Panc1 (cell line): ENCODE measurements at regions not wholly inside any gene's neighbourhood (a gene's known extent, or its start where the extent isn't known, plus 50 kb on each side); places are given as distances from the start of the nearest gene placed in this dataset.

Experiments
- ATAC-seq: fragments of 200-7000 bp; cut with Tn5 transposase; 2 replicates; pipeline ENCODE4 v1.9.1; 2020; ENCODE audit warnings: mild to moderate bottlenecking, moderate library complexity
- BruUV-seq: library from RNA; stranded (reverse); fragments of 400-500 nt; replicated peaks from 2 replicates; lab custom pipeline; 2021; lab: Mats Ljungman, UMichigan
- CTCF ChIA-PET: fragments of 300-600 bp; sonication (Branson Sonifier 250); formaldehyde crosslinking; loops from one replicate; lab custom pipeline; 2022; ENCODE audit warnings: antibody characterized with exemption; lab: Charles Lee
- POLR2A ChIA-PET: fragments of 300-600 bp; sonication (Branson Sonifier 250); formaldehyde crosslinking; loops from one replicate; lab custom pipeline; 2022; ENCODE audit warnings: antibody characterized with exemption; lab: Charles Lee
- DNase-seq: peaks from one replicate; pipeline ENCODE4 v3.0.0-alpha.2; 2010; ENCODE audit warnings: low read depth, low spot score
- H3K27ac ChIP-seq: 2 replicates; pipeline ENCODE4 v1.5.1; 2011; ENCODE audit warnings: mild to moderate bottlenecking, low read length, inconsistent platforms
- H3K27me3 ChIP-seq: fragments of 200-500 bp; sonication (Bioruptor generic); 2 replicates; pipeline ENCODE4 v1.6.0; 2014; ENCODE audit warnings: low read length, inconsistent platforms; ENCODE audit not compliant: control insufficient read depth, insufficient read depth
- H3K36me3 ChIP-seq: fragments of 200-500 bp; sonication (Bioruptor generic); 2 replicates; pipeline ENCODE4 v1.5.1; 2014; ENCODE audit warnings: inconsistent platforms, mild to moderate bottlenecking, low read length, moderate library complexity; ENCODE audit not compliant: control insufficient read depth, insufficient read depth
- H3K4me1 ChIP-seq: 2 replicates; pipeline ENCODE4 v1.5.1; 2011; ENCODE audit warnings: inconsistent platforms, mild to moderate bottlenecking, low read length, moderate library complexity; ENCODE audit not compliant: control insufficient read depth, insufficient read depth
- H3K4me3 ChIP-seq, 2 experiments: 2 replicates each; pipeline ENCODE4 v1.5.1; 2011 to 2012; ENCODE audit warnings: low read depth in 2 of 2, low read length in 2 of 2, mild to moderate bottlenecking in 2 of 2, inconsistent platforms in 1 of 2, moderate library complexity in 1 of 2
- H3K9me3 ChIP-seq: fragments of 200-500 bp; sonication (Bioruptor generic); 2 replicates; pipeline ENCODE4 v1.5.1; 2014; ENCODE audit warnings: low read depth, mild to moderate bottlenecking, inconsistent platforms, low read length, moderate library complexity; ENCODE audit not compliant: control insufficient read depth, insufficient read depth
- CTCF ChIP-seq: fragments of 450-650 bp; IDR thresholded peaks from 2 replicates; pipeline ENCODE4 v1.5.1; 2017; ENCODE audit warnings: mild to moderate bottlenecking
- POLR2AphosphoS5 ChIP-seq: IDR thresholded peaks from 2 replicates; pipeline ENCODE4 v1.6.1; 2012; ENCODE audit warnings: mild to moderate bottlenecking, low read depth, low read length, moderate library complexity
- REST ChIP-seq, 2 experiments: IDR thresholded peaks; 2 replicates each; pipeline ENCODE4 v1.6.1; 2011 to 2012; ENCODE audit warnings: low read depth in 2 of 2, control low read depth in 1 of 2, low read length in 1 of 2, mild to moderate bottlenecking in 1 of 2, moderate library complexity in 1 of 2; ENCODE audit not compliant: insufficient read depth in 1 of 2
- SIN3A ChIP-seq: IDR thresholded peaks from 2 replicates; pipeline ENCODE4 v1.6.1; 2012; ENCODE audit warnings: low read depth, mild to moderate bottlenecking, low read length, moderate library complexity, borderline replicate concordance; ENCODE audit not compliant: insufficient read depth
- TCF7L2 ChIP-seq: IDR thresholded peaks from 2 replicates; pipeline ENCODE4 v1.6.1; 2011; ENCODE audit warnings: mild to moderate bottlenecking, low read depth, low read length, inconsistent platforms
- in situ Hi-C: cut with HindIII; loops from 2 replicates; pipeline ENCODE4 v1.10.0; 2016; ENCODE audit warnings: low sequenced_read_pairs, low pct_unique_long_range_greater_than_20kb
- intact Hi-C: fragments of 100-400 bp; cut with micrococcal nuclease; formaldehyde crosslinking; loops from one replicate; pipeline ENCODE4 v1.10.0; 2022; ENCODE audit not compliant: unreplicated experiment

DNA sequence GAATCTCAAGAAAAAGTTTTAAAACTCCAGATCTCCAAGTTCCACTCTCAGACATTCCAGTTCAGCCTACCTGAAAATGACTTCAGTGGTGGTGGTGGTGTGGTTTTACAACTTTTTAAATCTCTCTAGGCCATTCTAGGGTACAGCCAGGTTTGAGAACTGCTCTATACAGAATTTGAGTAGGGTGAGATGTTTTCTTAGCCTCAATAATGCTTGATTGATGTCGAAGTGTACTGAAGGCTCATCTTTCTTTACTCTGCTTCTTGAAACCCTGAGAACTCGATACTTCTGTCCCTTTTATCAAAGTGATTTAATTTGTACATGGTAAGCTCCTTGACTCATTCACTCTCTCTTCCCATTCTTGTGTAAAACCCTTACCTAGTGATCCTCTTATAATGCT is 143.8 kb downstream of the FAM124B start:
- POLR2A ChIA-PET = no interaction called here
- TF ChIP-seq REST (IDR thresholded peaks at IDR 0.05; ENCODE audit: insufficient read depth in 1 of 2, low read depth in 2 of 2, low read length in 1 of 2) (no peak), POLR2AphosphoS5 (no peak), SIN3A (no peak), CTCF (no peak), TCF7L2 (no peak)
- no TSS peak for BruUV-seq
- DNase-seq (no peak), ATAC-seq (no peak)
- CTCF ChIA-PET = no interaction called here
- H3K4me3 ChIP-seq = no peak overlapping the region
- H3K36me3 ChIP-seq = no peaks in the 10 kb centered on the region
- no peak overlapping the region for H3K27ac ChIP-seq
- intact Hi-C loops (no loop called here), in situ Hi-C loops (no loop called here)
- H3K27me3 ChIP-seq = peaks cover 2% of the 10 kb centered on the region; the same call in 1 of the 2 replicates
- no peaks in the 10 kb centered on the region for H3K9me3 ChIP-seq
- H3K4me1 ChIP-seq = no peaks in the 10 kb centered on the region

DNA sequence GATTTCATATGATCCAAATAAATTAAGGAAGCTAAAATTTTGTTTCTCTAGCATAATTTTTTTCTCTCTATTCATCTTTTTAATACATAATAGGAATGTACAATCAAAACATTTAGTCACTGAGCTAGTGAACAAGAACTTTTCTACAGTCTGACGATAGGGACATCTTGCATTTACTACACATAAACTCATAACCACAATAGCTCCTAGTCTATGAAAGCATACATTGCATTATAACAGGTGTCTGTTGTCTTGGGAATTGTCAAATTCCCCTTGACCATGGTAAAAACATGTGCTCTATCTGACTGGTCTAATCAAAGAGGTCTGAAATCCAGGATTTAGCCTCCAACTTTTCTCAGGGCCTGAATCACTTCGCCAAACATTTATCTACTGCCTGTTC is 144.8 kb downstream of the FAM124B start:
- no peak for TF ChIP-seq POLR2AphosphoS5
- no peak for TF ChIP-seq REST (IDR thresholded peaks at IDR 0.05; ENCODE audit: insufficient read depth in 1 of 2, low read depth in 2 of 2, low read length in 1 of 2)
- TF ChIP-seq CTCF = no peak
- no peak for TF ChIP-seq SIN3A
- no peak for TF ChIP-seq TCF7L2
- Histone ChIP-seq H3K4me3 (no peak overlapping the region), H3K9me3 (no peaks in the 10 kb centered on the region), H3K27me3 (peaks cover 2% of the 10 kb centered on the region; the same call in 1 of the 2 replicates), H3K4me1 (no peaks in the 10 kb centered on the region), H3K27ac (no peak overlapping the region), H3K36me3 (no peaks in the 10 kb centered on the region)
- DNase-seq (no peak), ATAC-seq (no peak)
- intact Hi-C loops = no loop called here
- BruUV-seq = no TSS peak
- ChIA-PET POLR2A (no interaction called here), CTCF (no interaction called here)
- in situ Hi-C loops = no loop called here
